ENCODE measurements at regions not wholly inside any gene's neighbourhood (a gene's known extent, or its start where the extent isn't known, plus 50 kb on each side); places are given as distances from the start of the nearest gene placed in this dataset.

DNA sequence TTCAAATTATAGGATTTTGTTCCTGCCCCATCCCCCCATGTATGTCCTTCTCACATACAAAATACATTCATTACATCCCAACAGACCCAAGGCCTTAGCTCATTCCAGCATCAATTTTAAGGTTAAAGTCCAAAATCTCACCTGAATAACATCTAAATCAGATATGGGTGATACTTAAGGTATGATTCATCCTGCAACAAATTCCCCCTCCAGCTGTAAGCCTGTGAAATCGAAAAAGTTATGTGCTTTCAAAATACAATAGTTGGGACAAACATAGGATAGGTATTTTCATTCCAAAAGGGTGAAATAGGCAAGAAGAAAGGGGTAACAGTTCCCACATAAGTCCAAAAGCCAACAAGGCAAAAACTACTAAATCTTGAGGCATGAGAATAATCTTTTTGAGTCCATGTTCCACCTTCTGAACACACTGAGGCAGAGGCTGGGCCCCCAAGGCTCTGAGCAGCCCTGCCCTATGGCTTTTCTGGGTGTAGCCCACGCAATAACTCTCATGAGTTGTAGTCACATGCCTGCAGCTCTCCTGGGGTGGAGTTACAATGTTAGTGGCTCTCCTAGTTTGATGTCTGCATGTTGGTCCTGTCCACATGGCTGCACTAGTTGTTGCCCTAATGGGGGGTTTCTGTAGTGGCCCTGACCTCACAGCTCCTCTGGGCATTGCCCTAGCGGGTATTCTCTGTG, 243.9 kb upstream of the SMARCA2 start:
- DNase-seq (ENCODE audit: low read depth in 1 of 2, low spot score in 1 of 2) = no peak
- H3K27ac ChIP-seq = no peak overlapping the region
- no peaks in the 10 kb centered on the region for H3K4me1 ChIP-seq
- ATAC-seq = no peak
- CTCF ChIA-PET = no interaction called here
- no peak for FAIRE-seq
- WGBS (ENCODE audit: missing lambda C conversion rate) = 0% methylated on average over 2 of the region's 3 CpGs
- H3K4me3 ChIP-seq = no peak overlapping the region
- no peak overlapping the region for H3K4me2 ChIP-seq
- H3K9me3 ChIP-seq = no peaks in the 10 kb centered on the region
- POLR2A ChIA-PET = no interaction called here
- TF ChIP-seq, protein P1, sequence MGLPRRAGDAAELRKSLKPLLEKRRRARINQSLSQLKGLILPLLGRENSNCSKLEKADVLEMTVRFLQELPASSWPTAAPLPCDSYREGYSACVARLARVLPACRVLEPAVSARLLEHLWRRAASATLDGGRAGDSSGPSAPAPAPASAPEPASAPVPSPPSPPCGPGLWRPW (IDR thresholded peaks at IDR 0.05) = no peak
- TF ChIP-seq, protein P2, sequence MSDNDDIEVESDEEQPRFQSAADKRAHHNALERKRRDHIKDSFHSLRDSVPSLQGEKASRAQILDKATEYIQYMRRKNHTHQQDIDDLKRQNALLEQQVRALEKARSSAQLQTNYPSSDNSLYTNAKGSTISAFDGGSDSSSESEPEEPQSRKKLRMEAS (IDR thresholded peaks at IDR 0.05) = no peak
- TF ChIP-seq, protein P3, sequence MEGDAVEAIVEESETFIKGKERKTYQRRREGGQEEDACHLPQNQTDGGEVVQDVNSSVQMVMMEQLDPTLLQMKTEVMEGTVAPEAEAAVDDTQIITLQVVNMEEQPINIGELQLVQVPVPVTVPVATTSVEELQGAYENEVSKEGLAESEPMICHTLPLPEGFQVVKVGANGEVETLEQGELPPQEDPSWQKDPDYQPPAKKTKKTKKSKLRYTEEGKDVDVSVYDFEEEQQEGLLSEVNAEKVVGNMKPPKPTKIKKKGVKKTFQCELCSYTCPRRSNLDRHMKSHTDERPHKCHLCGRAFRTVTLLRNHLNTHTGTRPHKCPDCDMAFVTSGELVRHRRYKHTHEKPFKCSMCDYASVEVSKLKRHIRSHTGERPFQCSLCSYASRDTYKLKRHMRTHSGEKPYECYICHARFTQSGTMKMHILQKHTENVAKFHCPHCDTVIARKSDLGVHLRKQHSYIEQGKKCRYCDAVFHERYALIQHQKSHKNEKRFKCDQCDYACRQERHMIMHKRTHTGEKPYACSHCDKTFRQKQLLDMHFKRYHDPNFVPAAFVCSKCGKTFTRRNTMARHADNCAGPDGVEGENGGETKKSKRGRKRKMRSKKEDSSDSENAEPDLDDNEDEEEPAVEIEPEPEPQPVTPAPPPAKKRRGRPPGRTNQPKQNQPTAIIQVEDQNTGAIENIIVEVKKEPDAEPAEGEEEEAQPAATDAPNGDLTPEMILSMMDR (IDR thresholded peaks at IDR 0.05) = no peak
- TF ChIP-seq RARB (CRISPR knock-in tag; IDR thresholded peaks at IDR 0.05) (no peak), FOSL2 (IDR thresholded peaks at IDR 0.05) (no peak), FOSL2 (CRISPR knock-in tag; IDR thresholded peaks at IDR 0.05) (no peak), JUNB (IDR thresholded peaks at IDR 0.05) (no peak), RFX5 (IDR thresholded peaks at IDR 0.05) (no peak), NFE2L2 (conservative IDR thresholded peaks at IDR 0.05; ENCODE audit: low read length) (no peak)
- TF ChIP-seq, protein P4, sequence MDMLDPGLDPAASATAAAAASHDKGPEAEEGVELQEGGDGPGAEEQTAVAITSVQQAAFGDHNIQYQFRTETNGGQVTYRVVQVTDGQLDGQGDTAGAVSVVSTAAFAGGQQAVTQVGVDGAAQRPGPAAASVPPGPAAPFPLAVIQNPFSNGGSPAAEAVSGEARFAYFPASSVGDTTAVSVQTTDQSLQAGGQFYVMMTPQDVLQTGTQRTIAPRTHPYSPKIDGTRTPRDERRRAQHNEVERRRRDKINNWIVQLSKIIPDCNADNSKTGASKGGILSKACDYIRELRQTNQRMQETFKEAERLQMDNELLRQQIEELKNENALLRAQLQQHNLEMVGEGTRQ (IDR thresholded peaks at IDR 0.05) = no peak
- TF ChIP-seq, protein P5, sequence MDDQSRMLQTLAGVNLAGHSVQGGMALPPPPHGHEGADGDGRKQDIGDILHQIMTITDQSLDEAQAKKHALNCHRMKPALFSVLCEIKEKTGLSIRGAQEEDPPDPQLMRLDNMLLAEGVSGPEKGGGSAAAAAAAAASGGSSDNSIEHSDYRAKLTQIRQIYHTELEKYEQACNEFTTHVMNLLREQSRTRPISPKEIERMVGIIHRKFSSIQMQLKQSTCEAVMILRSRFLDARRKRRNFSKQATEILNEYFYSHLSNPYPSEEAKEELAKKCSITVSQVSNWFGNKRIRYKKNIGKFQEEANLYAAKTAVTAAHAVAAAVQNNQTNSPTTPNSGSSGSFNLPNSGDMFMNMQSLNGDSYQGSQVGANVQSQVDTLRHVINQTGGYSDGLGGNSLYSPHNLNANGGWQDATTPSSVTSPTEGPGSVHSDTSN (IDR thresholded peaks at IDR 0.05) = no peak

DNA sequence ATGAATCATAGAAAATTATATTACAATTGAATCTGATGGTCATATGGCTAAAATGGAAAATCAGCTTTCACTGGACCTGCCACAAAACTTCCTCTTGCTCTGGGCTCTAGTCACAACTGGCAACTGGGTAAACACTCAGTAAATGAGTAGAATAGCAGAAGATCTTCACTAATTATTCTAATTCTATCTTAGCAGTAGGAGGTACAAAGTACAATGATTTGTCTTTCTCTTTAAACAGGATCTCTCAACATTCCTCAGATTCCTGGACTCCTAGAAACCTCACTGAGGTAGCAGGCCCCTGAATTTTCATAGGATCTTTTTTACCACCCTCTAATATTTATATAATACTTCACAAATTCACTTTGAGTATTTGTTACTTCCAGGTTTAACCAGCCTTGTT, 239.9 kb upstream of the SMARCA2 start:
- Histone ChIP-seq H3K27ac (no peak overlapping the region), H3K4me1 (no peaks in the 10 kb centered on the region), H3K9me3 (no peaks in the 10 kb centered on the region), H3K4me3 (no peak overlapping the region), H3K4me2 (no peak overlapping the region)
- ATAC-seq (no peak), DNase-seq (ENCODE audit: low read depth in 1 of 2, low spot score in 1 of 2) (no peak), FAIRE-seq (no peak)
- CTCF ChIA-PET = no interaction called here
- POLR2A ChIA-PET = no interaction called here
- no peak for TF ChIP-seq ZFP36 (IDR thresholded peaks at IDR 0.05; ENCODE audit: borderline replicate concordance, partially characterized antibody)

DNA sequence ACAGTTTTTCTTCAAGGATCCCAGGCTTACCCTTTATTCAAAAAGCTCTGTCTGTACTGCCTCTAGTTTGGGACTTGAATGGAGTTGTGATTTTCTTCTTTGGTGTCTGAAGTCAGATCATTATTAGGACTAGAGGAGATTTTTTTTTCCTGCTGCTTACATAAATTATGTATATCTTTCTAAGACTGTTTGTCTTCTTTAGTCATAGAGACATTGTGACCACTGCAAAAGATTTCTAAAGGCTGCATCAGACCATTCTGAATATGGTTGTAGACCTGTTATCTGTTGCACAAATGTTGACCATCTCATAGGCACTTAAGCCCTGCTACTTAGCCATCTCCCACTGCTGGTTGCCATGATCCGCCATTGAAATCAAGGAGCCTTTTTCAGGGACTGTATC, 238.5 kb upstream of the SMARCA2 start:
- TF ChIP-seq ZFP36 (IDR thresholded peaks at IDR 0.05; ENCODE audit: borderline replicate concordance, partially characterized antibody) (no peak), PHF8 (IDR thresholded peaks at IDR 0.05; ENCODE audit: borderline replicate concordance, low read depth) (no peak), TFCP2L1 (CRISPR knock-in tag; IDR thresholded peaks at IDR 0.05) (no peak), SREBF2 (IDR thresholded peaks at IDR 0.05) (no peak), HEYL (CRISPR knock-in tag; IDR thresholded peaks at IDR 0.05) (no peak), MAFK (IDR thresholded peaks at IDR 0.05; ENCODE audit: partially characterized antibody) (no peak)
- TF ChIP-seq, protein P1 (IDR thresholded peaks at IDR 0.05) = no peak
- TF ChIP-seq, protein P6, sequence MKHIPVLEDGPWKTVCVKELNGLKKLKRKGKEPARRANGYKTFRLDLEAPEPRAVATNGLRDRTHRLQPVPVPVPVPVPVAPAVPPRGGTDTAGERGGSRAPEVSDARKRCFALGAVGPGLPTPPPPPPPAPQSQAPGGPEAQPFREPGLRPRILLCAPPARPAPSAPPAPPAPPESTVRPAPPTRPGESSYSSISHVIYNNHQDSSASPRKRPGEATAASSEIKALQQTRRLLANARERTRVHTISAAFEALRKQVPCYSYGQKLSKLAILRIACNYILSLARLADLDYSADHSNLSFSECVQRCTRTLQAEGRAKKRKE (CRISPR knock-in tag; IDR thresholded peaks at IDR 0.05; ENCODE audit: low read depth) = no peak
- TF ChIP-seq, protein P3 (IDR thresholded peaks at IDR 0.05) = no peak
- WGBS (ENCODE audit: missing lambda C conversion rate) = 0% methylated on average over 1 of the region's 1 CpG
- FAIRE-seq = no peak
- H3K9me3 ChIP-seq = no peaks in the 10 kb centered on the region
- DNase-seq (ENCODE audit: low read depth in 1 of 2, low spot score in 1 of 2) = no peak
- H3K27ac ChIP-seq = no peak overlapping the region
- CTCF ChIA-PET = no interaction called here
- POLR2A ChIA-PET = no interaction called here
- no peak overlapping the region for H3K4me3 ChIP-seq
- H3K4me1 ChIP-seq = no peaks in the 10 kb centered on the region
- ATAC-seq = no peak
- no peak overlapping the region for H3K4me2 ChIP-seq

Measured in A549 (cell line).